ENCODE measurements at regions not wholly inside any gene's neighbourhood (a gene's known extent, or its start where the extent isn't known, plus 50 kb on each side); places are given as distances from the start of the nearest gene placed in this dataset.

- ChIA-PET CTCF (ENCODE audit: partially characterized antibody) (interaction anchor here (0.6 to 1.2 kb wide), 2 partner anchors 8 to 1958 kb away, joined by 3 read pairs; no protein-coding TSS in a partner anchor), POLR2A (ENCODE audit: partially characterized antibody) (no interaction called here)
- TF ChIP-seq E2F6 (IDR thresholded peaks at IDR 0.05) = no peak
- no peak overlapping the region for H3K18ac ChIP-seq (ENCODE audit: extremely low read depth, low read length)
- DNase-seq (ENCODE audit: low read depth in 1 of 2, low spot score in 2 of 2) (no peak), FAIRE-seq (no peak)
- H3K23ac ChIP-seq (ENCODE audit: insufficient read length) = no peak overlapping the region
- no peaks in the 10 kb centered on the region for H4K20me1 ChIP-seq (replicated peaks in 1 of 2; ENCODE audit: control insufficient read depth in 1 of 2, insufficient read depth in 2 of 2, low read length in 2 of 2)
- no peak overlapping the region for H3K4ac ChIP-seq (replicated peaks; ENCODE audit: insufficient read length, low read depth, low read length)
- H3K79me2 ChIP-seq (ENCODE audit: control insufficient read depth in 1 of 2, insufficient read depth in 2 of 2, low read length in 2 of 2) = no peaks in the 10 kb centered on the region
- no peak overlapping the region for H4K5ac ChIP-seq (ENCODE audit: insufficient read length, low read depth, low read length)
- no peak overlapping the region for H3K4me2 ChIP-seq (ENCODE audit: insufficient read depth in 1 of 2, low read depth in 2 of 2, low read length in 2 of 2)
- H3K4me1 ChIP-seq (replicated peaks in 1 of 4; ENCODE audit: control insufficient read depth in 3 of 4, insufficient read depth in 4 of 4, low read length in 3 of 4) = no peaks in the 10 kb centered on the region
- no peak overlapping the region for H2BK12ac ChIP-seq (ENCODE audit: low read depth, low read length)
- no peak overlapping the region for H2BK120ac ChIP-seq (replicated peaks; ENCODE audit: low read depth, low read length)
- H3K79me1 ChIP-seq (ENCODE audit: low read depth, low read length) = no peaks in the 10 kb centered on the region
- H3K56ac ChIP-seq (replicated peaks; ENCODE audit: insufficient read length, low read depth, low read length) = no peak overlapping the region
- H3K9ac ChIP-seq (replicated peaks in 1 of 4; ENCODE audit: extremely low read depth in 1 of 4, low read depth in 3 of 4, low read length in 3 of 4) = no peak overlapping the region
- H2AFZ ChIP-seq (ENCODE audit: low read length) = no peak overlapping the region
- H2BK20ac ChIP-seq (ENCODE audit: low read length) = no peak overlapping the region
- no peaks in the 10 kb centered on the region for H3K23me2 ChIP-seq (ENCODE audit: low read depth, low read length)
- H2BK15ac ChIP-seq (ENCODE audit: low read length) = no peak overlapping the region
- no peak overlapping the region for H3K14ac ChIP-seq (ENCODE audit: insufficient read length)
- H3K4me3 ChIP-seq (ENCODE audit: extremely low read depth in 1 of 4, insufficient read depth in 2 of 4, low read depth in 3 of 4, low read length in 4 of 4) = no peak overlapping the region
- H2AK5ac ChIP-seq (ENCODE audit: low read depth, low read length) = no peak overlapping the region
- no peaks in the 10 kb centered on the region for H3K36me3 ChIP-seq (ENCODE audit: control insufficient read depth in 2 of 4, insufficient read depth in 4 of 4, low read length in 3 of 4)
- H3K27ac ChIP-seq (ENCODE audit: low read depth, low read length) = no peak overlapping the region
- no peaks in the 10 kb centered on the region for H3K9me3 ChIP-seq (ENCODE audit: insufficient read depth in 2 of 2, low read depth in 1 of 2, low read length in 1 of 2)
- no peak overlapping the region for H4K91ac ChIP-seq (replicated peaks; ENCODE audit: insufficient read length, low read length)
- no peaks in the 10 kb centered on the region for H3K27me3 ChIP-seq (replicated peaks in 1 of 4; ENCODE audit: control insufficient read depth in 3 of 4, extremely low read depth in 1 of 4, insufficient read depth in 3 of 4, low read length in 3 of 4)
- no peak overlapping the region for H4K8ac ChIP-seq (ENCODE audit: extremely low read depth, insufficient read depth, low read length)
- H2BK5ac ChIP-seq (ENCODE audit: low read depth, low read length) = no peak overlapping the region
Observed at GRCh38 chr5:89330140-89330539, 447.2 kb upstream of the MEF2C start.
